ELF-1 (cell line): ENCODE measurements at regions not wholly inside any gene's neighbourhood (a gene's known extent, or its start where the extent isn't known, plus 50 kb on each side); places are given as distances from the start of the nearest gene placed in this dataset.
A peak's percentile ranks its signal among the peaks of the same experiment; 100 is the strongest.
"Not testable (repeated sequence)": the region's sequence is repeated elsewhere in the genome, so short reads cannot be mapped to it uniquely, and the experiment has no call there.

Experiments
- DNase-seq: peaks from one replicate; pipeline ENCODE4 v3.0.0-alpha.2; 2016; ENCODE audit warnings: low read depth, low spot score

- no peak for DNase-seq
Observed at GRCh38 chr7:142636751-142637150, 112.5 kb upstream of the PRSS1 start.

- not testable (repeated sequence) for DNase-seq
Observed at GRCh38 chr7:142636107-142636506, 113.2 kb upstream of the PRSS1 start.

GRCh38 chr7:142632271-142633134 is 116.8 kb upstream of the PRSS1 start:
- peak; percentile 87 for DNase-seq

GRCh38 chr7:142629588-142630260 is 119.5 kb upstream of the PRSS1 start:
- no peak for DNase-seq

- DNase-seq: no peak
Observed at GRCh38 chr7:142628945-142629344, 120.3 kb upstream of the PRSS1 start.

GRCh38 chr7:142627223-142627622 is 122.0 kb upstream of the PRSS1 start:
- not testable (repeated sequence) for DNase-seq

- peak; percentile 75 for DNase-seq
Observed at GRCh38 chr7:142626420-142627035, 122.7 kb upstream of the PRSS1 start.

GRCh38 chr7:142625216-142625615 is 124.1 kb upstream of the PRSS1 start:
- not testable (repeated sequence) for DNase-seq

GRCh38 chr7:142620402-142620801 is 128.9 kb upstream of the PRSS1 start:
- DNase-seq: no peak

- DNase-seq: no peak
Observed at GRCh38 chr7:142618655-142619351, 130.5 kb upstream of the PRSS1 start.

- DNase-seq: no peak
Observed at GRCh38 chr7:142616842-142617241, 132.4 kb upstream of the PRSS1 start.

GRCh38 chr7:142616121-142616643 is 133.1 kb upstream of the PRSS1 start:
- DNase-seq: no peak

- DNase-seq: no peak
Observed at GRCh38 chr7:142615508-142615907, 133.8 kb upstream of the PRSS1 start.

GRCh38 chr7:142614116-142614515 is 135.2 kb upstream of the PRSS1 start:
- no peak for DNase-seq

GRCh38 chr7:142612237-142612881 is 136.9 kb upstream of the PRSS1 start:
- no peak for DNase-seq

- DNase-seq: no peak
Observed at GRCh38 chr7:142611566-142612236, 137.6 kb upstream of the PRSS1 start.

- DNase-seq: no peak
Observed at GRCh38 chr7:142608630-142609428, 140.4 kb upstream of the PRSS1 start.

GRCh38 chr7:142607351-142607750 is 141.9 kb upstream of the PRSS1 start:
- DNase-seq: no peak

- DNase-seq: no peak
Observed at GRCh38 chr7:142606081-142606480, 143.2 kb upstream of the PRSS1 start.

- no peak for DNase-seq
Observed at GRCh38 chr7:142604671-142605070, 144.6 kb upstream of the PRSS1 start.
